ENCODE measurements at regions not wholly inside any gene's neighbourhood (a gene's known extent, or its start where the extent isn't known, plus 50 kb on each side); places are given as distances from the start of the nearest gene placed in this dataset.

DNA sequence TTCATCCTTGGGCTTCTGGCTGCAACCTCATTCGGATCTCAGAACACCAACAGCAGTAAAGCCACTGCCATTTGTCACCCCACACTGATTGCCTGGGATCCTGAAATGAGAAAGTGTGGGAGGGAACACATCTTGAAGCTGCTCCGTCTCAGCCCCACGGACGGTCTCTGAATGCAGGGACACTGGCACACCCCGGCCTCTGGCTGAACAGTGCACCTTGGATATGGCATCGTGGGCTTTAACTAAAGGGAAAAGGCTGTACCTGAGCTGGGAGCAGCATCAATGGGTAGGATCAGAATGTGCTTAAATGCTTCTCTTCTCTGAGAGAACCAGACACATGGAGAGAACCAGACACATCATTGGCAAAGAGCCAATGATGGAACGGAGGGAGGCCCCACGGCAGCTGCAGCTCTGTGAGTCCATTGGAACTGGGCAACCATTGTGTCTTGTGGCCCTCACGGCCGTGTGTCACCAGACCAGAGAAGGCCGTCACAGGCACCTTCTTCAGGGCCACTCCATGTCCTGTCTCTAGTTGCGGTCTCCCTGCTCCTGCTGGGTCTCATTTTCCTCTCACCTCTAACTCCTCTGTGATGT, 193.4 kb upstream of the MYT1L start:
- no peak overlapping the region for H3K18ac ChIP-seq (ENCODE audit: low read depth in 1 of 2, low read length in 2 of 2)
- DNase-seq = no peak

DNA sequence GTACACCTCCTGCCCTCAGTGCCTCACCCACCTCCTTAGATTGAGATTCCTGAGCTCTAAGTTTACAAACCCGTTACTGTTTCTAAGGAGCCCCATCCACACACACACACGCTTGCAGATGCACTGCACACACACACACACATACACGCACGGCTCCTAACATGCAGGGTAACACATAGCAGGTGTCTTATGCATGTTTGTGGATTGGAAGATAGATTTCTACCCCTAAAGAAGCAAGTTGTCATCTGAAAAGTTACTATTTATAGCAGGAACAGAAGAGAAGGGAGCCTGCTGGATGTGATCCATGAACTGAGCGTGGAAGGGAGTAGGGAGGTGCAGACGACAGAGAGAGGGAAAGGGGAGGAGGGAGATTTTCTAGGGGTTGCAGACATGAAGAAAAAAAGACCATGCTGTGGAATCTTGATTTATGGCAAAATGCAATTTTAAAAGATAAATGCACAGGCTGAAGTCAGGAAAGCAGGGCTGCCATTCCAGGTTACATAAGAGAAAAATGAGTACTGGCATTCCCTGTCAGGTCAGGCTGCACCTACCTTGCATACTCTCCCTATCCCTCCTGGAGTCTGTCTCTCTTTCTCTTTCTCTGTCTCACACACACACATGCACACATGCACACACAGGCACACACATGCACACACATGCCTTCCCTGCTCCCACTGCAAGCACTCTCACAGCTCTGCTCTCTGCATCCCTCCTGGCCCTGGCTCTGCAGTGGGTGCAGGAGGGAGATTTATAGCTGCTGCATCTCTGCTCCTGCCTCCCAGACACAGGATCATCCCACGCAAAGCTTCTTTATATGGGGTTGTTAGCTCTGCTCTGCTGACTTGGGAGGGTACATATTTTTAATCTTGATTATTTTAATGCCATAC, 192.6 kb upstream of the MYT1L start:
- Histone ChIP-seq H3K36me3 (ENCODE audit: control insufficient read depth in 1 of 2, insufficient read depth in 2 of 2, low read depth in 1 of 2, low read length in 2 of 2) (no peaks in the 10 kb centered on the region), H3K23ac (ENCODE audit: low read length in 2 of 2) (no peak overlapping the region), H2BK12ac (ENCODE audit: low read length in 2 of 2) (no peak overlapping the region), H3K9me3 (ENCODE audit: control insufficient read depth, low read length) (peaks cover 6% of the 10 kb centered on the region), H3K18ac (ENCODE audit: low read depth in 1 of 2, low read length in 2 of 2) (no peak overlapping the region), H4K8ac (ENCODE audit: low read length) (no peak overlapping the region), H3K79me1 (replicated peaks; ENCODE audit: low read length, poor library complexity, severe bottlenecking) (no peaks in the 10 kb centered on the region), H2AK5ac (ENCODE audit: low read length, severe bottlenecking) (no peak overlapping the region), H2BK15ac (ENCODE audit: low read depth, poor library complexity, severe bottlenecking) (no peak overlapping the region), H3K27me3 (ENCODE audit: control insufficient read depth in 1 of 2, insufficient read depth in 1 of 2, low read length in 2 of 2) (no peaks in the 10 kb centered on the region), H2BK5ac (ENCODE audit: low read depth, low read length, poor library complexity, severe bottlenecking) (no peak overlapping the region), H3K4me1 (ENCODE audit: control insufficient read depth, insufficient read depth, low read depth, low read length) (no peaks in the 10 kb centered on the region), H3K4me2 (ENCODE audit: low read length, poor library complexity, severe bottlenecking) (no peak overlapping the region), H4K91ac (ENCODE audit: low read length) (no peak overlapping the region), H3K9ac (ENCODE audit: low read length) (no peak overlapping the region), H3K4me3 (ENCODE audit: insufficient read depth in 1 of 2, low read depth in 1 of 2, low read length in 2 of 2) (no peak overlapping the region), H3K4ac (ENCODE audit: low read depth in 1 of 2, low read length in 2 of 2) (no peak overlapping the region), H2BK120ac (ENCODE audit: low read depth, low read length) (no peak overlapping the region), H2AFZ (ENCODE audit: low read depth, low read length) (no peak overlapping the region), H3K14ac (ENCODE audit: low read length in 2 of 2) (no peak overlapping the region), H3K27ac (ENCODE audit: low read length, poor library complexity, severe bottlenecking) (no peak overlapping the region)
- 69% methylated on average over 3 of the region's 7 CpGs for WGBS
- no peak for DNase-seq

More for the DNA sequence above, 193.4 kb upstream of the MYT1L start:
- Histone ChIP-seq H2BK5ac (ENCODE audit: low read depth, low read length, poor library complexity, severe bottlenecking) (no peak overlapping the region), H3K27me3 (ENCODE audit: control insufficient read depth in 1 of 2, insufficient read depth in 1 of 2, low read length in 2 of 2) (no peaks in the 10 kb centered on the region), H3K36me3 (ENCODE audit: control insufficient read depth in 1 of 2, insufficient read depth in 2 of 2, low read depth in 1 of 2, low read length in 2 of 2) (no peaks in the 10 kb centered on the region), H2AFZ (ENCODE audit: low read depth, low read length) (no peak overlapping the region), H4K8ac (ENCODE audit: low read length) (no peak overlapping the region), H3K4ac (ENCODE audit: low read depth in 1 of 2, low read length in 2 of 2) (no peak overlapping the region), H2BK120ac (ENCODE audit: low read depth, low read length) (no peak overlapping the region), H3K4me2 (ENCODE audit: low read length, poor library complexity, severe bottlenecking) (no peak overlapping the region), H3K4me1 (ENCODE audit: control insufficient read depth, insufficient read depth, low read depth, low read length) (no peaks in the 10 kb centered on the region), H2BK12ac (ENCODE audit: low read length in 2 of 2) (no peak overlapping the region), H3K9ac (ENCODE audit: low read length) (no peak overlapping the region), H2AK5ac (ENCODE audit: low read length, severe bottlenecking) (no peak overlapping the region), H3K14ac (ENCODE audit: low read length in 2 of 2) (no peak overlapping the region), H3K79me1 (replicated peaks; ENCODE audit: low read length, poor library complexity, severe bottlenecking) (no peaks in the 10 kb centered on the region), H3K9me3 (ENCODE audit: control insufficient read depth, low read length) (peaks cover 6% of the 10 kb centered on the region), H3K4me3 (ENCODE audit: insufficient read depth in 1 of 2, low read depth in 1 of 2, low read length in 2 of 2) (no peak overlapping the region), H3K27ac (ENCODE audit: low read length, poor library complexity, severe bottlenecking) (no peak overlapping the region), H2BK15ac (ENCODE audit: low read depth, poor library complexity, severe bottlenecking) (no peak overlapping the region), H4K91ac (ENCODE audit: low read length) (no peak overlapping the region), H3K23ac (ENCODE audit: low read length in 2 of 2) (no peak overlapping the region)
- 76% methylated on average over 11 of the region's 12 CpGs for WGBS

DNA sequence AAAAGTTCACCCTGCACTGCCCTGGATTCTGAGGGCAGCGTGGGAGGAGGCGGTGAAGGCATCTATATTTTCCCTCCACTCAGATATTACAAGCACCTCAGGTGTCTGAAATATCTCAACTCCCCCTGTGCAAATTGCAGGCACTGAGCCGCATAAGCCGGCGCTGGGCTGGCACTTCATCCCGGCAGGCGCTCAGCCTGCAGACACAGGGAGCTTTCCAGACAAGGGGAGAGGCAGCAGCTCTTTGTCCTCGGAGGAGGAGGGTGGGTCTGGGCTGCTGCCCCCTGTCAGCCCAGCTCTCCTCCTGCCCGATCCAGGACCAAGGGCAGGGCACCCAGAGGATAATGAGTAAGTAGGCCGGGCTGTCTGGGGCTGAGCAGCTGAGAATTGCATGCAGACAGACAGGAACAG, 189.3 kb upstream of the MYT1L start:
- Histone ChIP-seq H2AFZ (ENCODE audit: low read depth, low read length) (no peak overlapping the region), H3K9me3 (ENCODE audit: control insufficient read depth, low read length) (no peaks in the 10 kb centered on the region), H2BK12ac (ENCODE audit: low read length in 2 of 2) (no peak overlapping the region), H2AK5ac (ENCODE audit: low read length, severe bottlenecking) (no peak overlapping the region), H3K4me2 (ENCODE audit: low read length, poor library complexity, severe bottlenecking) (no peak overlapping the region), H4K8ac (ENCODE audit: low read length) (no peak overlapping the region), H3K27ac (ENCODE audit: low read length, poor library complexity, severe bottlenecking) (no peak overlapping the region), H3K79me1 (replicated peaks; ENCODE audit: low read length, poor library complexity, severe bottlenecking) (no peaks in the 10 kb centered on the region), H3K23ac (ENCODE audit: low read length in 2 of 2) (no peak overlapping the region), H3K36me3 (ENCODE audit: control insufficient read depth in 1 of 2, insufficient read depth in 2 of 2, low read depth in 1 of 2, low read length in 2 of 2) (no peaks in the 10 kb centered on the region), H2BK15ac (ENCODE audit: low read depth, poor library complexity, severe bottlenecking) (no peak overlapping the region), H4K91ac (ENCODE audit: low read length) (no peak overlapping the region), H3K14ac (ENCODE audit: low read length in 2 of 2) (no peak overlapping the region), H2BK5ac (ENCODE audit: low read depth, low read length, poor library complexity, severe bottlenecking) (no peak overlapping the region), H3K4me3 (ENCODE audit: insufficient read depth in 1 of 2, low read depth in 1 of 2, low read length in 2 of 2) (no peak overlapping the region), H2BK120ac (ENCODE audit: low read depth, low read length) (no peak overlapping the region), H3K18ac (ENCODE audit: low read depth in 1 of 2, low read length in 2 of 2) (no peak overlapping the region), H3K9ac (ENCODE audit: low read length) (no peak overlapping the region), H3K4me1 (ENCODE audit: control insufficient read depth, insufficient read depth, low read depth, low read length) (no peaks in the 10 kb centered on the region), H3K4ac (ENCODE audit: low read depth in 1 of 2, low read length in 2 of 2) (no peak overlapping the region), H3K27me3 (ENCODE audit: control insufficient read depth in 1 of 2, insufficient read depth in 1 of 2, low read length in 2 of 2) (no peaks in the 10 kb centered on the region)
- 65% methylated on average over 10 of the region's 10 CpGs for WGBS
- no peak for DNase-seq

DNA sequence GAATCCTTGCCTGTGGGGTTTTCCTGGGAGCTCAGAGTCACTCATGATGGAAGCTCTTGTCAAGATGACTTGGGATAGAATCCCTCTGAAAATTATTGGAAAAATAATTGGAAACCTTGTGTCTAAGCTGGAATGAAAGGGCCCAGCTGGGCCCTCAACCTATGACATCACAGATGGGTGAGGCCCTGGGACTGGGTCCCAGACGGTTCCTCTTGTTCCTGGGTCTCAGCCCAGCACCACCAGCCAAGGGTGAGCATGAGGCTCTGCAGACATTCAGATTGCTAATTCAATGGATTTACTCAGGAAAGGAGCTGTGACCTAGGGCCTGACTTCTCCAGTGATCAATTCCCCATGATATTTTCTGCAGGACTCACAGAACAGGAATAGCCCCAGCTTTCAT, 188.3 kb upstream of the MYT1L start:
- Histone ChIP-seq H2AFZ (ENCODE audit: low read depth, low read length) (no peak overlapping the region), H3K4me3 (ENCODE audit: insufficient read depth in 1 of 2, low read depth in 1 of 2, low read length in 2 of 2) (no peak overlapping the region), H3K36me3 (ENCODE audit: control insufficient read depth in 1 of 2, insufficient read depth in 2 of 2, low read depth in 1 of 2, low read length in 2 of 2) (no peaks in the 10 kb centered on the region), H4K91ac (ENCODE audit: low read length) (no peak overlapping the region), H4K8ac (ENCODE audit: low read length) (no peak overlapping the region), H3K14ac (ENCODE audit: low read length in 2 of 2) (no peak overlapping the region), H2BK12ac (ENCODE audit: low read length in 2 of 2) (no peak overlapping the region), H3K4me2 (ENCODE audit: low read length, poor library complexity, severe bottlenecking) (no peak overlapping the region), H2BK15ac (ENCODE audit: low read depth, poor library complexity, severe bottlenecking) (no peak overlapping the region), H3K4me1 (ENCODE audit: control insufficient read depth, insufficient read depth, low read depth, low read length) (no peaks in the 10 kb centered on the region), H3K27ac (ENCODE audit: low read length, poor library complexity, severe bottlenecking) (no peak overlapping the region), H3K9ac (ENCODE audit: low read length) (no peak overlapping the region), H2BK120ac (ENCODE audit: low read depth, low read length) (no peak overlapping the region), H3K9me3 (ENCODE audit: control insufficient read depth, low read length) (no peaks in the 10 kb centered on the region), H3K4ac (ENCODE audit: low read depth in 1 of 2, low read length in 2 of 2) (no peak overlapping the region), H3K27me3 (ENCODE audit: control insufficient read depth in 1 of 2, insufficient read depth in 1 of 2, low read length in 2 of 2) (no peaks in the 10 kb centered on the region), H3K18ac (ENCODE audit: low read depth in 1 of 2, low read length in 2 of 2) (no peak overlapping the region), H2BK5ac (ENCODE audit: low read depth, low read length, poor library complexity, severe bottlenecking) (no peak overlapping the region), H3K23ac (ENCODE audit: low read length in 2 of 2) (no peak overlapping the region), H3K79me1 (replicated peaks; ENCODE audit: low read length, poor library complexity, severe bottlenecking) (no peaks in the 10 kb centered on the region), H2AK5ac (ENCODE audit: low read length, severe bottlenecking) (no peak overlapping the region)
- WGBS = 76% methylated on average over 1 of the region's 1 CpG
- DNase-seq = no peak

Data from mesenchymal stem cell (in vitro differentiated cells and primary cell).